ENCODE measurements at regions not wholly inside any gene's neighbourhood (a gene's known extent, or its start where the extent isn't known, plus 50 kb on each side); places are given as distances from the start of the nearest gene placed in this dataset.

GRCh38 chr4:170526471-170526870 lies 436.7 kb upstream of the AADAT start:
- Histone ChIP-seq H3K9me3 (ENCODE audit: low read depth, low read length) (no peaks in the 10 kb centered on the region), H3K79me2 (ENCODE audit: insufficient read depth, low read length) (no peaks in the 10 kb centered on the region), H3K4me2 (ENCODE audit: insufficient read depth, low read length) (no peak overlapping the region), H2AFZ (ENCODE audit: low read length) (no peak overlapping the region), H3K27ac (ENCODE audit: low read depth, low read length) (no peak overlapping the region), H4K20me1 (ENCODE audit: insufficient read depth, low read length) (no peaks in the 10 kb centered on the region), H3K36me3 (ENCODE audit: insufficient read depth, low read length) (no peaks in the 10 kb centered on the region), H3K27me3 (ENCODE audit: insufficient read depth, low read length) (no peaks in the 10 kb centered on the region), H3K4me3 (ENCODE audit: insufficient read depth, low read length) (no peak overlapping the region), H3K4me1 (ENCODE audit: insufficient read depth, low read length) (no peaks in the 10 kb centered on the region)
- TF ChIP-seq CTCF (IDR thresholded peaks at IDR 0.05; ENCODE audit: extremely low read depth, low read depth, low read length), result no peak
- DNase-seq (ENCODE audit: insufficient read length, low spot score, missing footprints), result no peak

GRCh38 chr4:170522427-170522970 lies 432.7 kb upstream of the AADAT start:
- Histone ChIP-seq H3K4me2 (ENCODE audit: insufficient read depth, low read length) (no peak overlapping the region), H3K9me3 (ENCODE audit: low read depth, low read length) (peaks cover 4% of the 10 kb centered on the region), H2AFZ (ENCODE audit: low read length) (no peak overlapping the region), H3K27ac (ENCODE audit: low read depth, low read length) (no peak overlapping the region), H3K27me3 (ENCODE audit: insufficient read depth, low read length) (no peaks in the 10 kb centered on the region), H3K4me1 (ENCODE audit: insufficient read depth, low read length) (no peaks in the 10 kb centered on the region), H4K20me1 (ENCODE audit: insufficient read depth, low read length) (no peaks in the 10 kb centered on the region), H3K79me2 (ENCODE audit: insufficient read depth, low read length) (no peaks in the 10 kb centered on the region), H3K4me3 (ENCODE audit: insufficient read depth, low read length) (no peak overlapping the region), H3K36me3 (ENCODE audit: insufficient read depth, low read length) (no peaks in the 10 kb centered on the region)
- no peak for TF ChIP-seq CTCF (IDR thresholded peaks at IDR 0.05; ENCODE audit: extremely low read depth, low read depth, low read length)
- no peak for DNase-seq (ENCODE audit: insufficient read length, low spot score, missing footprints)

GRCh38 chr4:170497689-170498088 lies 407.9 kb upstream of the AADAT start:
- TF ChIP-seq CTCF (IDR thresholded peaks at IDR 0.05; ENCODE audit: extremely low read depth, low read depth, low read length), result no peak
- Histone ChIP-seq H4K20me1 (ENCODE audit: insufficient read depth, low read length) (no peaks in the 10 kb centered on the region), H3K4me2 (ENCODE audit: insufficient read depth, low read length) (no peak overlapping the region), H3K4me1 (ENCODE audit: insufficient read depth, low read length) (no peaks in the 10 kb centered on the region), H3K9me3 (ENCODE audit: low read depth, low read length) (no peaks in the 10 kb centered on the region), H2AFZ (ENCODE audit: low read length) (no peak overlapping the region), H3K79me2 (ENCODE audit: insufficient read depth, low read length) (no peaks in the 10 kb centered on the region), H3K4me3 (ENCODE audit: insufficient read depth, low read length) (no peak overlapping the region), H3K27me3 (ENCODE audit: insufficient read depth, low read length) (no peaks in the 10 kb centered on the region), H3K27ac (ENCODE audit: low read depth, low read length) (no peak overlapping the region), H3K36me3 (ENCODE audit: insufficient read depth, low read length) (no peaks in the 10 kb centered on the region)
- DNase-seq (ENCODE audit: insufficient read length, low spot score, missing footprints), result no peak

- Histone ChIP-seq H3K36me3 (ENCODE audit: insufficient read depth, low read length) (no peaks in the 10 kb centered on the region), H2AFZ (ENCODE audit: low read length) (no peak overlapping the region), H3K4me1 (ENCODE audit: insufficient read depth, low read length) (no peaks in the 10 kb centered on the region), H3K4me2 (ENCODE audit: insufficient read depth, low read length) (no peak overlapping the region), H3K4me3 (ENCODE audit: insufficient read depth, low read length) (peak overlapping the region; percentile 42), H4K20me1 (ENCODE audit: insufficient read depth, low read length) (no peaks in the 10 kb centered on the region), H3K79me2 (ENCODE audit: insufficient read depth, low read length) (no peaks in the 10 kb centered on the region), H3K27ac (ENCODE audit: low read depth, low read length) (no peak overlapping the region), H3K27me3 (ENCODE audit: insufficient read depth, low read length) (no peaks in the 10 kb centered on the region), H3K9me3 (ENCODE audit: low read depth, low read length) (no peaks in the 10 kb centered on the region)
- TF ChIP-seq CTCF (IDR thresholded peaks at IDR 0.05; ENCODE audit: extremely low read depth, low read depth, low read length), result no peak
- no peak for DNase-seq (ENCODE audit: insufficient read length, low spot score, missing footprints)
Observed at GRCh38 chr4:170497112-170497511, 407.4 kb upstream of the AADAT start.

Data from osteoblast (primary cell).